Epithelial cell of proximal tubule (primary cell): ENCODE measurements at regions not wholly inside any gene's neighbourhood (a gene's known extent, or its start where the extent isn't known, plus 50 kb on each side); places are given as distances from the start of the nearest gene placed in this dataset.

ENCODE experiments used
- DNase-seq: peaks from one replicate; pipeline ENCODE4 v3.0.0-alpha.2; 2011; ENCODE audit warnings: low read depth
- H3K4me3 ChIP-seq: 2 replicates; pipeline ENCODE4 v1.5.1; 2011; ENCODE audit warnings: low read depth, mild to moderate bottlenecking, low read length
- CTCF ChIP-seq: conservative IDR thresholded peaks from 2 replicates; pipeline ENCODE4 v1.5.1; 2012; ENCODE audit warnings: low read depth, mild to moderate bottlenecking, low read length

DNA sequence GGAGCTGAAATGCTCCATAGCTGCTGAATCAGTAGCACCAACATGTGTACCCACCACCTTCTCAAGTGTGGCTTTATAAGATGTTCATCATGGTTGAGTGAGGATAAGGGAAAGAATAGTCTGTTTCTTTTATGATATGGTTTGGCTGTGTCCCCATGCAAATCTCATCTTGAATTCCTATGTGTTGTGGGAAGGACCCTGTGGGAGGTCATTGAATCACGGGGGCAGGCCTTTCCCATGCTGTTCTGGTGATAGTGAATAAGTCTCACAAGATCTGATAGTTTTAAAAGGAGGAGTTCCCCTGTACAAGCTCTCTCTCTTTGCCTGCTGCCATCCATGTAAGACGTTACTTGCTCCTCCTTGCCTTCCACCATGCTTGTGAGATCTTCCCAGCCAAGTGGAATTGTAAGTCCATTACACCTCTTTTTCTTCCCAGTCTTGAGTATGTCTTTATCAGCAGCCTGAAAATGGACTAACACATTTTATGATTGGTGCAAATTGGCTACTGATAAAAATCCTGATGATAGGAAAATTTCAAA, 799.9 kb downstream of the TNS3 start:
- TF ChIP-seq CTCF: no peak
- no peak for DNase-seq
- H3K4me3 ChIP-seq: no peak overlapping the region

DNA sequence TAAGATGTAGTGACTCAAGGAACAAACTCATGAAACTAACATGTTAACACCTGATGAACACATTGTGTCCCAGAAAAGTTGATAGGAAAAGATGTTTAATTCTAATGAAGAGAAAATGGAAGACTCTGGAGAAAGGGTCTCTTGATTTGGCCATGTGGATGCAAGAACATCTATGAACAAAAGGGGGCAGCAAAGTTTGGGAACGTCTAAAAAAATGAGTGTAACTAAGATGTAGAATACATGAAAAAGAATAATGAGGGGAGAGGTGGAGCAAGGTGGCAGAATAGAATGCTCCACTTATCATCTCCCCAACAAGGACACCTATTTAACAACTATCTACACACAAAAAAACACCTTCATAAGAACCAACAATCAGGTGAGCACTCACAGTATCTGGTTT, 805.1 kb downstream of the TNS3 start:
- no peak for DNase-seq
- no peak overlapping the region for H3K4me3 ChIP-seq
- peak; percentile 67 for TF ChIP-seq CTCF

DNA sequence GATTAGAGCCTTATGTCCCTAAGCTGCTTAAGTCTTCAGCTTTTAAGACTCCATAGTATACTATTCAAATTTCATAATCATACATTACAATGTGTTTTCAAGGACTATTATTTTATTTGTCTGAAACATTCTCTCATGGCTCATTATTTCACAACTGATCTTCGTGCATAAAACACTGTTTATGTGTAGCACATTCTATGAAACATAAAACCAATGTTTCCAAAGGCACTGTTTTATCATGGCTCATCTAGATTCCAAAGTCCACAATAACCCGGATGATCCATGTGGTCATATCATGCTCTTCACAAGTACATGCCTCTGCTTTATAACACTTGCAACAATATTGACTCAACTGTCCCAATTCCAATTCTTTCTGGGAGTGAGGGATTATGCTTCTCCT, 806.1 kb downstream of the TNS3 start:
- H3K4me3 ChIP-seq: no peak overlapping the region
- no peak for DNase-seq
- TF ChIP-seq CTCF: no peak

DNA sequence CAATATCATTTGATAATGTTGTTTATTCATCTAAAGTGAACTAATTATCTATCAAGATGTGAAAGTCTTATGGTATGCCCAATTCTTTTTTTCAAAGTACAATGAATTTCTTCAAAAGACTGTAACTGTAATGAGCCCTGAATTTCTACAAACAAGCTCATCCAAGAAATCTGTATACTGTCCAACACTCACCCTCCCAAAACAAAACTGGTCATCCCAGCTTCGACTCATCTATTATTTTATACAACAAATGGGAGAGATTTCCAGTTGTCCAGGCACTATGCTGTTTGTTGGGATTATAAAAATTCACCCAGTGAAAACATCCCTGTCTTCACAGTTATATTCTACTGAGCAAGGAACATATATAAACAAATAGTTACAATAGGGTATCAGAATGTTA, 806.9 kb downstream of the TNS3 start:
- DNase-seq: no peak
- no peak overlapping the region for H3K4me3 ChIP-seq
- TF ChIP-seq CTCF: no peak

DNA sequence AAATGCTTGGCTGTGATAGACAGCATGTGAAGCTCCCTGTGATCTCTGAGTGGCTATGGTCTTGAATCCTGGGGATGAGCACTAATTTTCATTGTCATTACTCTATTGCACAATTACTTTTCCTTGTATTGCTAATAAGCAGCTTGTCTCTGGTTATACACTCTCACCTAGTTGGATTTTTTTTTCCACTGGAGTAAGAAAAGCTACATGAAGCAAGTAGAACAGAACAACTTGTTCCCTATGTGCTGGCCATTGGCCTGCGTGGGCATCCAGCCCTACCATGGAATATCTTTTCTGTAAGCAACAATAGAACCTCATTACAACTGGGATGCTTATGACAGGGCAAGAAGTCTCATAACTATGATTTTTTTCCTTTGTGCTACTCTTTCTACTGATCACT, 807.4 kb downstream of the TNS3 start:
- H3K4me3 ChIP-seq: no peak overlapping the region
- no peak for DNase-seq
- no peak for TF ChIP-seq CTCF

GRCh38 chr7:46772776-46773175, 809.1 kb downstream of the TNS3 start:
- H3K4me3 ChIP-seq: no peak overlapping the region
- TF ChIP-seq CTCF: no peak
- DNase-seq: no peak

DNA sequence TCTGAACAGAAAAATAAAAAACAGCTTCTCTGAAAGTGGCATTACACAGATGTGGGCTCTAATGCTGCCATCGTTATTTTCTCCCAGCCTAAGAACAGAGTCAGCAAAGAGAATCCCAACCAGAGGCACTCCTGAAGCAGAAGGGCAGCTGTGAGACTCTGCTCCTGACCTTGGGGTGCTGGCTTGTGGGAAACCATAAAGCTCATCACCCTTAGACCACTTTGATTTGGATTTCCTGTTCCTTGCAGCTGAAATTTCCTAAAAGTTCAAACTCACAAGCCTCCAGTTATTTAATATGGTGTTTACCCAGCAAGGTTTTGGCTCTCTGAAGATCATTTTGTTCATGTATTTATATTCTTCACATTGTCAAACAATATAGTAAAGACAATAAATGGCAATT, 814.8 kb downstream of the TNS3 start:
- no peak for TF ChIP-seq CTCF
- no peak for DNase-seq

More for the DNA sequence above, 814.8 kb downstream of the TNS3 start:
- H3K4me3 ChIP-seq: no peak overlapping the region
